ENCODE measurements at regions not wholly inside any gene's neighbourhood (a gene's known extent, or its start where the extent isn't known, plus 50 kb on each side); places are given as distances from the start of the nearest gene placed in this dataset.

DNA sequence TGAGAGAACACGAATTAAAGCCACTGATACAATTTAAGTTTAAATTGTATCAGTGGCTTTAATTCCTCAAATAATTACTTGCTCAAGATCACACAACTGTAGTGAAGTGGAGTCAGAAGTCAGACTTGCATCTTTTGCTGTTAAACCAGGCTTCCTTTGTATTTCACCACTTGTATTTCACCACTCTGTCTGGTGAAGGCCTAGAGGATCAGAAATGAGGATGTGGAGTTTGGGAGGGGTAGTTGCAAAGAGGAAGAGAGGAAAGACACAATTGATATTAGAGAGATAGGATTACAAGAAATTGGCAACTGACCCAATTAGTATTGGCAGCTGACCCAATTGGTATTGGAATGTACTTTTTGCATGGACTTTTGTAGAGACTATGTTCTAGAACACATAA lies 288.1 kb upstream of the GPR149 start:
- no peaks in the 10 kb centered on the region for H4K20me1 ChIP-seq (ENCODE audit: insufficient read depth, low read length, poor library complexity, severe bottlenecking)
- TF ChIP-seq EZH2phosphoT487 (IDR thresholded peaks at IDR 0.05; ENCODE audit: borderline replicate concordance): no peak
- TF ChIP-seq, protein P1, sequence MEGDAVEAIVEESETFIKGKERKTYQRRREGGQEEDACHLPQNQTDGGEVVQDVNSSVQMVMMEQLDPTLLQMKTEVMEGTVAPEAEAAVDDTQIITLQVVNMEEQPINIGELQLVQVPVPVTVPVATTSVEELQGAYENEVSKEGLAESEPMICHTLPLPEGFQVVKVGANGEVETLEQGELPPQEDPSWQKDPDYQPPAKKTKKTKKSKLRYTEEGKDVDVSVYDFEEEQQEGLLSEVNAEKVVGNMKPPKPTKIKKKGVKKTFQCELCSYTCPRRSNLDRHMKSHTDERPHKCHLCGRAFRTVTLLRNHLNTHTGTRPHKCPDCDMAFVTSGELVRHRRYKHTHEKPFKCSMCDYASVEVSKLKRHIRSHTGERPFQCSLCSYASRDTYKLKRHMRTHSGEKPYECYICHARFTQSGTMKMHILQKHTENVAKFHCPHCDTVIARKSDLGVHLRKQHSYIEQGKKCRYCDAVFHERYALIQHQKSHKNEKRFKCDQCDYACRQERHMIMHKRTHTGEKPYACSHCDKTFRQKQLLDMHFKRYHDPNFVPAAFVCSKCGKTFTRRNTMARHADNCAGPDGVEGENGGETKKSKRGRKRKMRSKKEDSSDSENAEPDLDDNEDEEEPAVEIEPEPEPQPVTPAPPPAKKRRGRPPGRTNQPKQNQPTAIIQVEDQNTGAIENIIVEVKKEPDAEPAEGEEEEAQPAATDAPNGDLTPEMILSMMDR (conservative IDR thresholded peaks at IDR 0.05; ENCODE audit: low read length): no peak
- H3K9me3 ChIP-seq (ENCODE audit: insufficient read depth, low read depth, low read length): no peaks in the 10 kb centered on the region
- H2AFZ ChIP-seq (ENCODE audit: low read length): no peak overlapping the region
- no peaks in the 10 kb centered on the region for H3K36me3 ChIP-seq (ENCODE audit: insufficient read depth, low read length)
- H3K4me3 ChIP-seq (ENCODE audit: low read length, poor library complexity, severe bottlenecking): no peak overlapping the region
- no peak overlapping the region for H3K9ac ChIP-seq (ENCODE audit: low read depth, low read length, poor library complexity, severe bottlenecking)
- H3K4me2 ChIP-seq (ENCODE audit: low read depth, low read length, poor library complexity, severe bottlenecking): no peak overlapping the region
- H3K4me1 ChIP-seq (ENCODE audit: insufficient read depth, low read length, poor library complexity, severe bottlenecking): no peaks in the 10 kb centered on the region
- no peaks in the 10 kb centered on the region for H3F3A ChIP-seq (ENCODE audit: low read depth)
- no peaks in the 10 kb centered on the region for H3K79me2 ChIP-seq (ENCODE audit: insufficient read depth, low read length)
- no peaks in the 10 kb centered on the region for H3K9me2 ChIP-seq (replicated peaks; ENCODE audit: low read depth, low read length)
- no peaks in the 10 kb centered on the region for H3K27me3 ChIP-seq (ENCODE audit: insufficient read depth, low read length, poor library complexity, severe bottlenecking)

DNA sequence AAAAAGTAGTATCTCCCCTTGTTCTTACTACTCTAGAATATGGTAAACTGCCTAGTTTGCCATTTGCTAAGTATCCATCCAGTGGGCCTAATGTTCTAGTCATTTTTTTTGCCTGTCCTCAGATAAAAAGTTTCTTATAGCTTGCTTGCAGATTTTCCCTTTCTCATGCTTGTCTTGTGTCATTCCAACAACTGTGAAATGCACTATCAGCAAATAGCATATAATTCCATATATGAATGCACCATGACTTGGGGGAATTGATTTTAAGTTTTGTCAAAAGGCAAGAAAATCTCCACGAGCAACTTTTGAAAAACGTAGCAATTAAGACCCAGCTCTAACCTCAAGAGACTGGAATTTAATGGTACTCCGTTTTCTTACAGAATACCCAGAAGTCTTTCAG lies 286.2 kb upstream of the GPR149 start:
- Histone ChIP-seq H3K4me2 (ENCODE audit: low read depth, low read length, poor library complexity, severe bottlenecking) (no peak overlapping the region), H3K9me3 (ENCODE audit: insufficient read depth, low read depth, low read length) (no peaks in the 10 kb centered on the region), H3K4me3 (ENCODE audit: low read length, poor library complexity, severe bottlenecking) (no peak overlapping the region), H3K4me1 (ENCODE audit: insufficient read depth, low read length, poor library complexity, severe bottlenecking) (no peaks in the 10 kb centered on the region), H3K27me3 (ENCODE audit: insufficient read depth, low read length, poor library complexity, severe bottlenecking) (no peaks in the 10 kb centered on the region), H3K36me3 (ENCODE audit: insufficient read depth, low read length) (no peaks in the 10 kb centered on the region), H3F3A (ENCODE audit: low read depth) (no peaks in the 10 kb centered on the region), H2AFZ (ENCODE audit: low read length) (no peak overlapping the region), H3K9ac (ENCODE audit: low read depth, low read length, poor library complexity, severe bottlenecking) (no peak overlapping the region), H3K9me2 (replicated peaks; ENCODE audit: low read depth, low read length) (no peaks in the 10 kb centered on the region), H3K79me2 (ENCODE audit: insufficient read depth, low read length) (no peaks in the 10 kb centered on the region), H4K20me1 (ENCODE audit: insufficient read depth, low read length, poor library complexity, severe bottlenecking) (no peaks in the 10 kb centered on the region)
- no peak for TF ChIP-seq EZH2phosphoT487 (IDR thresholded peaks at IDR 0.05; ENCODE audit: borderline replicate concordance)
- TF ChIP-seq, protein P1 (conservative IDR thresholded peaks at IDR 0.05; ENCODE audit: low read length): no peak

DNA sequence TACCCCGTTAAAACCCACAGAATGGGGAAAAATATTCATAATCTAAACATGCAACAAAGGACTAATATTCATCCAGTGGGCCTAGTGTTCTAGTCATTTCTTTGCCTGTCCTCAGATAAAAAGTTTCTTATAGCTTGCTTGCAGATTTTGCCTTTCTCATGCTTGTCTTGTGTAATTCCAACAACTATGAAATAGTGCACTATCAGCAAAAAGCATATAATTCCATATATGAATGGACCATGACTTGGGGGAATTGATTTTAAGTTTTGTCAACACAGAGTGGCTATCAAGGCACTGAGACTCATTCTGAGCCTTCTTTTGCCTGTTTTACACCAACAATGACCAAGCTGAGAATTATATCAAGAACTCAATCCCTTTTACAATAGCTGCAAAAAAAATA lies 278.6 kb upstream of the GPR149 start:
- no peak overlapping the region for H2AFZ ChIP-seq (ENCODE audit: low read length)
- no peak overlapping the region for H3K4me3 ChIP-seq (ENCODE audit: low read length, poor library complexity, severe bottlenecking)
- no peak overlapping the region for H3K9ac ChIP-seq (ENCODE audit: low read depth, low read length, poor library complexity, severe bottlenecking)
- no peak for TF ChIP-seq EZH2phosphoT487 (IDR thresholded peaks at IDR 0.05; ENCODE audit: borderline replicate concordance)
- TF ChIP-seq, protein P1 (conservative IDR thresholded peaks at IDR 0.05; ENCODE audit: low read length): no peak
- no peak overlapping the region for H3K4me2 ChIP-seq (ENCODE audit: low read depth, low read length, poor library complexity, severe bottlenecking)
- H3K9me3 ChIP-seq (ENCODE audit: insufficient read depth, low read depth, low read length): no peaks in the 10 kb centered on the region
- H3F3A ChIP-seq (ENCODE audit: low read depth): no peaks in the 10 kb centered on the region
- H3K4me1 ChIP-seq (ENCODE audit: insufficient read depth, low read length, poor library complexity, severe bottlenecking): no peaks in the 10 kb centered on the region
- no peaks in the 10 kb centered on the region for H4K20me1 ChIP-seq (ENCODE audit: insufficient read depth, low read length, poor library complexity, severe bottlenecking)
- no peaks in the 10 kb centered on the region for H3K36me3 ChIP-seq (ENCODE audit: insufficient read depth, low read length)
- no peaks in the 10 kb centered on the region for H3K9me2 ChIP-seq (replicated peaks; ENCODE audit: low read depth, low read length)
- no peaks in the 10 kb centered on the region for H3K79me2 ChIP-seq (ENCODE audit: insufficient read depth, low read length)
- H3K27me3 ChIP-seq (ENCODE audit: insufficient read depth, low read length, poor library complexity, severe bottlenecking): no peaks in the 10 kb centered on the region
